Small intestine (tissue), 7 donors: ENCODE measurements at regions not wholly inside any gene's neighbourhood (a gene's known extent, or its start where the extent isn't known, plus 50 kb on each side); places are given as distances from the start of the nearest gene placed in this dataset.

ENCODE experiments used
- DNase-seq, 2 donors: peaks; one replicate each; pipeline versions ENCODE4 v3.0.0 to v3.0.0-alpha.2; 2013
- FAIRE-seq: peaks from 2 replicates; lab custom pipeline; 2012; peaks lifted over from hg19 to GRCh38; lab: Jason Lieb, UNC
- H3K27ac ChIP-seq, 3 donors: one replicate each; pipeline ENCODE4 v1.5.1; 2013; ENCODE audit warnings: low read length in 2 of 3, mild to moderate bottlenecking in 2 of 3, control low read depth in 1 of 3, inconsistent platforms in 1 of 3, low read depth in 1 of 3, moderate library complexity in 1 of 3
- H3K27me3 ChIP-seq, 3 donors: one replicate each; pipeline ENCODE4 v1.6.1; 2013; ENCODE audit warnings: low read length in 3 of 3, inconsistent platforms in 1 of 3; ENCODE audit not compliant: control insufficient read depth in 3 of 3, insufficient read depth in 3 of 3
- H3K36me3 ChIP-seq, 3 donors: one replicate each; pipeline ENCODE4 v1.6.1; 2013; ENCODE audit warnings: low read length in 3 of 3, inconsistent platforms in 1 of 3, low read depth in 1 of 3, mild to moderate bottlenecking in 1 of 3, moderate library complexity in 1 of 3; ENCODE audit not compliant: control insufficient read depth in 3 of 3, insufficient read depth in 2 of 3
- H3K4me1 ChIP-seq, 3 donors: one replicate each; pipeline ENCODE4 v1.6.1; 2013; ENCODE audit warnings: low read length in 2 of 3, inconsistent platforms in 1 of 3, low read depth in 1 of 3, mild to moderate bottlenecking in 1 of 3, moderate library complexity in 1 of 3; ENCODE audit not compliant: control insufficient read depth in 3 of 3, insufficient read depth in 2 of 3
- H3K4me3 ChIP-seq, 3 donors: one replicate each; pipeline ENCODE4 v1.5.1; 2013; ENCODE audit warnings: low read length in 3 of 3, control low read depth in 1 of 3, inconsistent platforms in 1 of 3, low read depth in 1 of 3, mild to moderate bottlenecking in 1 of 3, moderate library complexity in 1 of 3
- H3K9me3 ChIP-seq, 2 donors: one replicate each; pipeline ENCODE4 v1.6.1; 2013; ENCODE audit warnings: low read depth in 1 of 2, low read length in 1 of 2; ENCODE audit not compliant: control insufficient read depth in 2 of 2, insufficient read depth in 1 of 2
- WGBS, 3 donors: extraction: QIAGEN DNeasy Blood & Tissue Kit; methylation state at CpG; one replicate each; pipeline ENCODE4 v1.1.7; 2013; 5-methylcytosine and 5-hydroxymethylcytosine counted together
- donor health status: healthy with polysubstance abuse.
- donor health status: control.
- donor health status: control.
- donor health status: Bipolar disorder and iron deficiency.
- donor health status: healthy.

- DNase-seq (no peak), FAIRE-seq (no peak)
- Histone ChIP-seq H3K9me3 (peaks cover 0 to 4% of the 10 kb centered on the region in 2 donors), H3K4me1 (no peaks in the 10 kb centered on the region), H3K27ac (no peak overlapping the region), H3K36me3 (no peaks in the 10 kb centered on the region), H3K27me3 (no peaks in the 10 kb centered on the region), H3K4me3 (no peak overlapping the region)
- WGBS, 3 donors: 48 to 68% (median 58%) methylated on average over 1 of the region's 1 CpG
Observed at GRCh38 chr5:105754056-105754455, 1916.7 kb downstream of the EFNA5 start.

- FAIRE-seq (no peak), DNase-seq (no peak)
- no peak overlapping the region for H3K27ac ChIP-seq
- no peaks in the 10 kb centered on the region for H3K36me3 ChIP-seq
- H3K4me3 ChIP-seq: no peak overlapping the region
- 89 to 92% (median 90%) methylated on average over 3 of the region's 3 CpGs for WGBS, 3 donors
- no peaks in the 10 kb centered on the region for H3K4me1 ChIP-seq
- no peaks in the 10 kb centered on the region for H3K9me3 ChIP-seq
- H3K27me3 ChIP-seq: no peaks in the 10 kb centered on the region
Observed at GRCh38 chr5:105752801-105753200, 1917.9 kb downstream of the EFNA5 start.

GRCh38 chr5:105751908-105752307 is 1918.8 kb downstream of the EFNA5 start:
- H3K27ac ChIP-seq: no peak overlapping the region
- no peak overlapping the region for H3K4me3 ChIP-seq
- H3K4me1 ChIP-seq: no peaks in the 10 kb centered on the region
- DNase-seq: no peak
- no peaks in the 10 kb centered on the region for H3K36me3 ChIP-seq
- no peak for FAIRE-seq
- no peaks in the 10 kb centered on the region for H3K9me3 ChIP-seq
- no peaks in the 10 kb centered on the region for H3K27me3 ChIP-seq

DNA sequence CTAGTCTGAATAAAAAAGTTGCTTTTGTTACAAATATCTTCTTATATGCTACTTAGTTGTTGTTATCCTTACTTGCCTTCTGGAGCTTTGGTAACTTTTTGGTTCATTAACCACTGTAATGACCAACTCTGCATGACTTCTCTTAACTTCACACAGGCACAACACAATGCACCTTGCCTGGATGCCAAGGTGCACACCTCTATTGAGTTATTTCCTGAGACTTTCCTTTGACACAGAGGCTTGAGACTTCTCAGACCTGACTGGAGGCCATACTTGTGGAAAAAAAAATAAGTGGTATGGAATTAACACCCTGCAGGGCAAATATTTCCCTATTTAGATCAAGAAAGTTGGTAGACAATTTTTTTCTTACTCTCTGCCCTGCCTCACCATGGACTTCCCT is 1925.6 kb downstream of the EFNA5 start:
- DNase-seq (no peak), FAIRE-seq (no peak)
- H3K36me3 ChIP-seq: no peaks in the 10 kb centered on the region
- no peak overlapping the region for H3K27ac ChIP-seq
- H3K4me1 ChIP-seq: no peaks in the 10 kb centered on the region
- H3K4me3 ChIP-seq: no peak overlapping the region
- H3K27me3 ChIP-seq: peaks cover 0 to 4% (median 0%) of the 10 kb centered on the region in 3 donors
- H3K9me3 ChIP-seq: peaks cover 0 to 3% of the 10 kb centered on the region in 2 donors

DNA sequence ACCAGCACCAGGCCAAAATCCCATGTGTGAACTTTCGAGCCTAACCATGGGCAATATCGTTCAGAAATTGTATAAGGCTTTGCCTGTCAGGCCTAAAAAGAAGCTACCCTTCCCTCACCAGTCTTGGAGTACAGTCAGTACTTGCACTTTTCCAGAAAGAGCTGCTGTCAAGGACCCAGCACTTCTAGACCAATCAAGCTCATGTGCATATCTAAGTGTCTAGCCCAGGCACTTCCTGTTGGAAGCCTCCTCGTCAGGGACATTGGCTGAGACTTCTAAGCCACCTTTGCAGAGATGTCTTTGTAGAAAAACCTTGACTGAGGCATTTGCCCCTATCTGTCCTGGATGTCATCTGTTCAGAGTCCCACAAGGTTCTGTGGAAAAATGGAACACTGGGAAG is 1930.5 kb downstream of the EFNA5 start:
- DNase-seq (no peak), FAIRE-seq (no peak)
- Histone ChIP-seq H3K36me3 (no peaks in the 10 kb centered on the region), H3K27ac (no peak overlapping the region), H3K4me3 (no peak overlapping the region), H3K4me1 (no peaks in the 10 kb centered on the region), H3K9me3 (peaks cover 0 to 3% of the 10 kb centered on the region in 2 donors), H3K27me3 (peaks cover 0 to 4% (median 0%) of the 10 kb centered on the region in 3 donors)
- WGBS, 3 donors: 66 to 77% (median 75%) methylated on average over 3 of the region's 3 CpGs

- Histone ChIP-seq H3K36me3 (no peaks in the 10 kb centered on the region), H3K27ac (no peak overlapping the region), H3K4me1 (no peaks in the 10 kb centered on the region), H3K9me3 (peaks cover 0 to 3% of the 10 kb centered on the region in 2 donors), H3K4me3 (no peak overlapping the region), H3K27me3 (peaks cover 0 to 4% (median 0%) of the 10 kb centered on the region in 3 donors)
- DNase-seq: no peak
- no peak for FAIRE-seq
Observed at GRCh38 chr5:105739732-105740131, 1931.0 kb downstream of the EFNA5 start.

DNA sequence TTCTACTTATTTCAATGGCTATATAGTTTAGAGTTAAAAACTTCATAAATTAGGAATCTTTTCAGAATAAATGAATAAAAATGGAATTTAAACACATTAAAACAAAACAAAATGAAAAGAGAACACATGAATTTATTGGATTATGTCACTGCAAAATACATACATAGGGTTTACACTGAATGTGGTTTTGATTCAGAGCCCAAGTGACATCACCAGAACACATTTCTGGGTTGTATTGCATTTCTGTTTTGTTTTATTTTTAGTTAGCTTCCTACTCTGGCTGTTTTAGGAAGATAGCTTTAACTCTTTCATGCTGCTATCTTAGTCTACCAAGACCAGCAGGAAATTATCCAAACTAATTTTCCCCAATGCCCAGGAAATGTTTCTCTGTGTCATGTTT is 1935.0 kb downstream of the EFNA5 start:
- FAIRE-seq: no peak
- Histone ChIP-seq H3K4me3 (no peak overlapping the region), H3K9me3 (no peaks in the 10 kb centered on the region), H3K4me1 (no peaks in the 10 kb centered on the region), H3K27ac (no peak overlapping the region), H3K27me3 (no peaks in the 10 kb centered on the region), H3K36me3 (no peaks in the 10 kb centered on the region)
- DNase-seq: no peak

DNA sequence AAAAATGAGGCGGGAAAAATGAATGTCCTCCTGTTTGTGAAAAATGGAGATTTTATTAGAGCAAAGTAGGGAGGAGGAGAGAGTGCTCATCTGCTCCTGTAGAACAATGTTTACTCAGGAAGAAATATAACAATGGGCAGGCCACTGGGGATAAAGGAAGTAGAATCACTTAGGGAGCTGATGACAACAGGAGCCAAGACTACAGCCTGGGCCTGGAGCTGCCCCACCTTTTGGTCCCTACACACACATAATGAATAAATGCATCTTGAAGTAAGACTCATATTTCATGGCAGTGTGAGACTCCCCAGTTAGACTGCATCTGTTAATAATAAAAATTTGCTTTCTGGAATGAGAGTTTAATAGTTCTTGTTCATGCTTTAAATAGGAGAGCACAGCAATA is 1939.8 kb downstream of the EFNA5 start:
- WGBS, 3 donors: 80 to 89% (median 83%) methylated on average over 1 of the region's 1 CpG
- H3K27ac ChIP-seq: no peak overlapping the region
- H3K27me3 ChIP-seq: no peaks in the 10 kb centered on the region
- no peak overlapping the region for H3K4me3 ChIP-seq
- FAIRE-seq (no peak), DNase-seq (no peak)
- no peaks in the 10 kb centered on the region for H3K9me3 ChIP-seq
- no peaks in the 10 kb centered on the region for H3K36me3 ChIP-seq
- H3K4me1 ChIP-seq: no peaks in the 10 kb centered on the region

- Histone ChIP-seq H3K9me3 (peaks cover 2 to 11% of the 10 kb centered on the region in 2 donors), H3K4me3 (no peak overlapping the region), H3K36me3 (no peaks in the 10 kb centered on the region), H3K27ac (no peak overlapping the region), H3K4me1 (no peaks in the 10 kb centered on the region), H3K27me3 (no peaks in the 10 kb centered on the region)
- 82 to 86% (median 85%) methylated on average over 4 of the region's 4 CpGs for WGBS, 3 donors
- DNase-seq (no peak), FAIRE-seq (no peak)
Observed at GRCh38 chr5:105726093-105726492, 1944.6 kb downstream of the EFNA5 start.
